ENCODE measurements at regions not wholly inside any gene's neighbourhood (a gene's known extent, or its start where the extent isn't known, plus 50 kb on each side); places are given as distances from the start of the nearest gene placed in this dataset.

DNA sequence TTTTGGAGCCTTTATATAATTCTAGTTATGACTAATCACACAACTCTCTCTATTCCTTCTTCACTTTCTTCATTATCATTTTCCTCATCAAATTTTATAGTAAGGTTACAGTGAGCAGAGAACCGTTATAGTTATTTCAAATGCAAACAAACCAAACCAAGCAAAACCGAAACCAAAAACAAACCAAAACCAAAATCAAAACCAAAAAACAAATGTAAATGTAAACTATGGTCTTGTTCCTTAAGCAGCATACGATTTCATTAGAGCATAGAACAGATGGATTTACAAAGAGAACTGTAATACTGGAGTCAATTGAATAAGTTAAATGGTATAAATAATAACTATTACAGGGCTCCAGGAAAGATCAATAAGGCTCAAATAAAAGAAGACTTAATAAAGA is 447.1 kb downstream of the LRRC70 start:
- Histone ChIP-seq H3K36me3 (ENCODE audit: insufficient read depth, low read length) (no peaks in the 10 kb centered on the region), H3K79me2 (replicated peaks; ENCODE audit: insufficient read depth, low read length) (no peaks in the 10 kb centered on the region), H3F3A (ENCODE audit: insufficient read depth, low read length, poor library complexity, severe bottlenecking) (no peaks in the 10 kb centered on the region), H3K9me3 (ENCODE audit: low read length) (no peaks in the 10 kb centered on the region), H4K20me1 (ENCODE audit: insufficient read depth) (no peaks in the 10 kb centered on the region), H3K27ac (ENCODE audit: low read length) (no peak overlapping the region), H3K27me3 (ENCODE audit: insufficient read depth, low read depth, low read length) (no peaks in the 10 kb centered on the region), H3K4me3 (ENCODE audit: low read length) (no peak overlapping the region), H3K9me2 (ENCODE audit: insufficient read depth, low read length) (no peaks in the 10 kb centered on the region), H3K4me2 (ENCODE audit: low read length) (no peak overlapping the region), H2AFZ (ENCODE audit: low read depth, low read length) (no peak overlapping the region), H3K9ac (ENCODE audit: low read length) (no peak overlapping the region)
- TF ChIP-seq TAF1 (IDR thresholded peaks at IDR 0.05; ENCODE audit: low read depth) (no peak), SMC3 (conservative IDR thresholded peaks at IDR 0.05; ENCODE audit: poor library complexity) (no peak), EP300 (conservative IDR thresholded peaks at IDR 0.05; ENCODE audit: poor library complexity, severe bottlenecking) (no peak), MXI1 (conservative IDR thresholded peaks at IDR 0.05; ENCODE audit: poor library complexity, severe bottlenecking) (no peak), RAD21 (conservative IDR thresholded peaks at IDR 0.05) (no peak), POLR2AphosphoS5 (IDR thresholded peaks at IDR 0.05) (no peak), EZH2 (IDR thresholded peaks at IDR 0.05; ENCODE audit: borderline replicate concordance, insufficient read depth, low read length, poor library complexity, severe bottlenecking) (no peak)
- TF ChIP-seq, protein P1, sequence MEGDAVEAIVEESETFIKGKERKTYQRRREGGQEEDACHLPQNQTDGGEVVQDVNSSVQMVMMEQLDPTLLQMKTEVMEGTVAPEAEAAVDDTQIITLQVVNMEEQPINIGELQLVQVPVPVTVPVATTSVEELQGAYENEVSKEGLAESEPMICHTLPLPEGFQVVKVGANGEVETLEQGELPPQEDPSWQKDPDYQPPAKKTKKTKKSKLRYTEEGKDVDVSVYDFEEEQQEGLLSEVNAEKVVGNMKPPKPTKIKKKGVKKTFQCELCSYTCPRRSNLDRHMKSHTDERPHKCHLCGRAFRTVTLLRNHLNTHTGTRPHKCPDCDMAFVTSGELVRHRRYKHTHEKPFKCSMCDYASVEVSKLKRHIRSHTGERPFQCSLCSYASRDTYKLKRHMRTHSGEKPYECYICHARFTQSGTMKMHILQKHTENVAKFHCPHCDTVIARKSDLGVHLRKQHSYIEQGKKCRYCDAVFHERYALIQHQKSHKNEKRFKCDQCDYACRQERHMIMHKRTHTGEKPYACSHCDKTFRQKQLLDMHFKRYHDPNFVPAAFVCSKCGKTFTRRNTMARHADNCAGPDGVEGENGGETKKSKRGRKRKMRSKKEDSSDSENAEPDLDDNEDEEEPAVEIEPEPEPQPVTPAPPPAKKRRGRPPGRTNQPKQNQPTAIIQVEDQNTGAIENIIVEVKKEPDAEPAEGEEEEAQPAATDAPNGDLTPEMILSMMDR (IDR thresholded peaks at IDR 0.05; ENCODE audit: poor library complexity, severe bottlenecking): no peak
- TF ChIP-seq, protein P2, sequence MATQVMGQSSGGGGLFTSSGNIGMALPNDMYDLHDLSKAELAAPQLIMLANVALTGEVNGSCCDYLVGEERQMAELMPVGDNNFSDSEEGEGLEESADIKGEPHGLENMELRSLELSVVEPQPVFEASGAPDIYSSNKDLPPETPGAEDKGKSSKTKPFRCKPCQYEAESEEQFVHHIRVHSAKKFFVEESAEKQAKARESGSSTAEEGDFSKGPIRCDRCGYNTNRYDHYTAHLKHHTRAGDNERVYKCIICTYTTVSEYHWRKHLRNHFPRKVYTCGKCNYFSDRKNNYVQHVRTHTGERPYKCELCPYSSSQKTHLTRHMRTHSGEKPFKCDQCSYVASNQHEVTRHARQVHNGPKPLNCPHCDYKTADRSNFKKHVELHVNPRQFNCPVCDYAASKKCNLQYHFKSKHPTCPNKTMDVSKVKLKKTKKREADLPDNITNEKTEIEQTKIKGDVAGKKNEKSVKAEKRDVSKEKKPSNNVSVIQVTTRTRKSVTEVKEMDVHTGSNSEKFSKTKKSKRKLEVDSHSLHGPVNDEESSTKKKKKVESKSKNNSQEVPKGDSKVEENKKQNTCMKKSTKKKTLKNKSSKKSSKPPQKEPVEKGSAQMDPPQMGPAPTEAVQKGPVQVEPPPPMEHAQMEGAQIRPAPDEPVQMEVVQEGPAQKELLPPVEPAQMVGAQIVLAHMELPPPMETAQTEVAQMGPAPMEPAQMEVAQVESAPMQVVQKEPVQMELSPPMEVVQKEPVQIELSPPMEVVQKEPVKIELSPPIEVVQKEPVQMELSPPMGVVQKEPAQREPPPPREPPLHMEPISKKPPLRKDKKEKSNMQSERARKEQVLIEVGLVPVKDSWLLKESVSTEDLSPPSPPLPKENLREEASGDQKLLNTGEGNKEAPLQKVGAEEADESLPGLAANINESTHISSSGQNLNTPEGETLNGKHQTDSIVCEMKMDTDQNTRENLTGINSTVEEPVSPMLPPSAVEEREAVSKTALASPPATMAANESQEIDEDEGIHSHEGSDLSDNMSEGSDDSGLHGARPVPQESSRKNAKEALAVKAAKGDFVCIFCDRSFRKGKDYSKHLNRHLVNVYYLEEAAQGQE (IDR thresholded peaks at IDR 0.05; ENCODE audit: borderline replicate concordance): no peak

DNA sequence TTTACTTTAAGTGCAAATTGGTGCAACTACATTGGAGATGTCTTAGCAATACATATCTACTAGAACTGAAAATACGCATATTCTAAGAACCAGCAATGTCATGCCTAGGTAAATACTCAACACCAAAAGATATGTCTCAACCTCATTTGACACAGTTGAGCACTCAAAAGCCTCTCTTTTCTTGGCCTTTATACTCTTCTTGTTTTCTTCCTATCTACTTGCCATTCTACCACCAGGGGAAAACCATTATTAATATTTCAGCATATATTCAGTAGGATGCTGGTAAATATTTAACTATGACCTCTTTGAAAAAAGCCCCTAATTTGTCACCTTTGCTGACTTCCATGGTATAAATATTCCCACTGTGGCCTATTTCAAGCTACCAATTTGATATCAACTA is 443.8 kb downstream of the LRRC70 start:
- Histone ChIP-seq H3K36me3 (ENCODE audit: insufficient read depth, low read length) (no peaks in the 10 kb centered on the region), H3K27me3 (ENCODE audit: insufficient read depth, low read depth, low read length) (no peaks in the 10 kb centered on the region), H2AFZ (ENCODE audit: low read depth, low read length) (no peak overlapping the region), H3K9ac (ENCODE audit: low read length) (no peak overlapping the region), H3K9me3 (ENCODE audit: low read length) (no peaks in the 10 kb centered on the region), H4K20me1 (ENCODE audit: insufficient read depth) (no peaks in the 10 kb centered on the region), H3F3A (ENCODE audit: insufficient read depth, low read length, poor library complexity, severe bottlenecking) (no peaks in the 10 kb centered on the region), H3K79me2 (replicated peaks; ENCODE audit: insufficient read depth, low read length) (no peaks in the 10 kb centered on the region), H3K9me2 (ENCODE audit: insufficient read depth, low read length) (no peaks in the 10 kb centered on the region), H3K4me2 (ENCODE audit: low read length) (no peak overlapping the region), H3K4me3 (ENCODE audit: low read length) (no peak overlapping the region), H3K27ac (ENCODE audit: low read length) (no peak overlapping the region)
- no peak for TF ChIP-seq TAF1 (IDR thresholded peaks at IDR 0.05; ENCODE audit: low read depth)
- no peak for TF ChIP-seq POLR2AphosphoS5 (IDR thresholded peaks at IDR 0.05)
- no peak for TF ChIP-seq EP300 (conservative IDR thresholded peaks at IDR 0.05; ENCODE audit: poor library complexity, severe bottlenecking)
- TF ChIP-seq RAD21 (conservative IDR thresholded peaks at IDR 0.05): no peak
- no peak for TF ChIP-seq MXI1 (conservative IDR thresholded peaks at IDR 0.05; ENCODE audit: poor library complexity, severe bottlenecking)
- TF ChIP-seq, protein P2 (IDR thresholded peaks at IDR 0.05; ENCODE audit: borderline replicate concordance): no peak
- TF ChIP-seq, protein P1 (IDR thresholded peaks at IDR 0.05; ENCODE audit: poor library complexity, severe bottlenecking): no peak
- TF ChIP-seq EZH2 (IDR thresholded peaks at IDR 0.05; ENCODE audit: borderline replicate concordance, insufficient read depth, low read length, poor library complexity, severe bottlenecking): no peak
- TF ChIP-seq SMC3 (conservative IDR thresholded peaks at IDR 0.05; ENCODE audit: poor library complexity): no peak
